Stimulated activated CD4-positive, alpha-beta T cell treated with anti-CD3 and anti-CD28 coated beads, TNF-alpha, amount 100 ng/mL, for 1 hour (primary cell): ENCODE measurements at regions not wholly inside any gene's neighbourhood (a gene's known extent, or its start where the extent isn't known, plus 50 kb on each side); places are given as distances from the start of the nearest gene placed in this dataset.

Experiments
- DNase-seq, 3 donors: peaks; one replicate each; pipeline ENCODE4 v3.0.0-alpha.2; 2020; ENCODE audit warnings: low read depth in 3 of 3, low spot score in 1 of 3

DNA sequence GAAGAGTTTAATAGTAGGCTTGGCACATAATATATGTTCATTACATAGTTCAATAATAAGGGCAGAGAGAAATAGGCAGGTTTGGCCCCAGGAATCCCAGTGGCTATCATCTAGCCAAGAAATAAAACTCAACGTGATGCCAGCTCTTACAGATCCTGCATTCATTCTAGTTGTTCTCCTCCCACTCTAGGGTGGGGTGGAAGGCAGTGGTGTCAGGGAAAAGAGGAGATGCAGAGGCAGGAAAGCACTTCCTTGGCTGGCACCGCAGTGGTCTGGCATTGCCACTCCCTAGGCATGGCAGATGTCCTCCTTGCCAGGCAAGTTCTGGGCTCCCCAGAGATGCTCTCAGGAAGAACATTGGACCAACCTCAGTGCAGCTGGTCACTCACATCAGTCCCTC lies 383.6 kb downstream of the GRIN2B start:
- no peak for DNase-seq

DNA sequence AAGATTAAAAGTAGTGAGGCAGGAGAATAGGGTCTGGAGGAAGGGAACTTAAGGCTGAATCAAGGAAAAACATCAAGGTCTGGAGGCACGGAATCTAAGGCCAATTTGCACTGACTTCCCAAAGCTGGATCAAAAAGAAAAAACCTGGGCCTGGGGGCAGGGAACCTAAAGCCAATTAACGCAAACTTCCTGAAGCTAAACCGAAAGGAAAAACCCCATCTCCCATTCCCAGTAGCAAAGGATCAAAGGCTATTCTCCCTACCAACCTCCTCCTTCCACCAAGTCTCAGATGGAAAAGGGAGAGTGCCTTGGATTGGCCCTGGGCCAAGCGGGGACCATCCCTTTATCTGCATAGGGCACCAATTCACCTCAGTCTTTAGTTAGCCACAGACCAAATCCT lies 384.2 kb downstream of the GRIN2B start:
- no peak for DNase-seq

GRCh38 chr12:13596714-13597113 lies 384.7 kb downstream of the GRIN2B start:
- DNase-seq: no peak

GRCh38 chr12:13595536-13596443 lies 385.6 kb downstream of the GRIN2B start:
- no peak for DNase-seq

- DNase-seq: no peak
Measured at GRCh38 chr12:13594731-13595514, 386.5 kb downstream of the GRIN2B start.

GRCh38 chr12:13592063-13592942 lies 389.1 kb downstream of the GRIN2B start:
- no peak for DNase-seq

DNA sequence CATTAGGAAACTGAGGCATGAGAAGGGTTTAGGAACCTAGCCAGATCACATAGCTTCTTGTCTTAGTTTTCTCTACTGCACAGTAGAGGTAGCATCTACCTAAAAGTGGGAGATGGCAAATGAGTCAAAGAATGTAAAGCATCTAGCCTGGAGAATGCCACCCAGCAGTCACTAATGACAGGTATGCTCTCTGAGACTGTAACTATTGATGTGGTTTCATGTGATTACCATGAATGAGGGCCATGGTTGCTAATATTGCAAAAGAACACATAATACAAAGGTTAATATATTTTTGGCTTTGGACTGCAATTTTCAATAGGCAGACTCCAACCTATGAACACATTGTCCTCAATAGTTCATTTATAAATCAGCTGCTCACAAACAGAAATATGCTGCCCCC lies 389.9 kb downstream of the GRIN2B start:
- no peak for DNase-seq

DNA sequence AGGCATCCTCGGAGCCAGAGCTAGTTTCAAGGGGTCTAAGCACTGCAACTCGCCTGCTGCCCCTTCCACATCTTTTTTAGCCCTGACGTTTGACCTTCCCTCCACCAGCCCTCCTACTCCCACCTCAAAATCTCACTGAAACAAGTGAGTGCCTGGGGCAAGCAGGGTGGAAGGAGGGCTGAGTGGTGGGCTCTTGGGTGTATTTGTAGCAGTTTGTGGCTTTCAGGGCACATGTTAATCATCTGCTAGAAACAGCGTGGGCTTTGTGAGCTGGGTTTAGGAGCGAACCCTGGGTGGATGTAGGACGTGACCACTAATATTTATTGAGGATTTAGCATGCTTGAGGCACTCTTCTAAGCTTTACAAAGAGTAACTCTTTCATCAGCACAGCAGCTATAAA lies 390.3 kb downstream of the GRIN2B start:
- no peak for DNase-seq

DNA sequence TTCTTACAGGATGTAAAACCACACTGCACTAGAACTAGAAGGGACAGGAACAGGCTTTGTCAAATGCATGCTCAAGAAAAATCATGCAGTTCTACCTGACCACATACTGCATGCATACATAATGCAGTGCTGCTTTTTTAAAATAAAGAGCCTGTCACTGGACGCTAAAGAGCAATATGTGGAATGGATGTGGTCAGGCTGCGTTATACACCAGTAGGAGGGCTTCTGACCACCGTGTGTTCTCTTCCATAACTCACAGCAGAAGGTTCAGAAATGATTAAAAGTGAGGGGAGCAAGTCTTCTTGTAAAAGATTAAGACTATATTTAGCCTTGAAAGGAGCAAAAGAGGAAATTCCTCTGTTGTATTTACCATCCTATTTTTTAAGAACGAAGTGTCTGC lies 392.0 kb downstream of the EMP1 start:
- DNase-seq: no peak

GRCh38 chr12:13587721-13588390 lies 391.3 kb downstream of the EMP1 start:
- no peak for DNase-seq

DNA sequence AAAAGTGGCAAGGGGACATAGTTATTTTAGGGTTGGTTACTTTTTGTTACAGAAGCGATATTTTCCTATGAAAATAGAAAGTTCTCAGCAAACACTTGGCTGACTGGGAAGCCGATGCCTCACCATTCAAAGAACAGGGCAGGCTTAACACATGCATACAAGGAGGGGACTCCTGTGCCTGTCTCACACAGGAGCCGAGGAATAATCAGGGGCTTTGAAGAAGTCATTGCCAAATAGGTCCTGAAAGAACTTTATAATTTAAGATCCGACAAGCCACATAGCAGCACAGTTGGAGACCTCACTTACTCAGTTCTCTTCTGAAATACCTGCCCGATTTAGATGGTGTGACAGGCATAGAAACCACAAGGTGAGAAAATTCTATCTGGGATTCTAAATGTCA lies 389.8 kb downstream of the EMP1 start:
- no peak for DNase-seq

DNA sequence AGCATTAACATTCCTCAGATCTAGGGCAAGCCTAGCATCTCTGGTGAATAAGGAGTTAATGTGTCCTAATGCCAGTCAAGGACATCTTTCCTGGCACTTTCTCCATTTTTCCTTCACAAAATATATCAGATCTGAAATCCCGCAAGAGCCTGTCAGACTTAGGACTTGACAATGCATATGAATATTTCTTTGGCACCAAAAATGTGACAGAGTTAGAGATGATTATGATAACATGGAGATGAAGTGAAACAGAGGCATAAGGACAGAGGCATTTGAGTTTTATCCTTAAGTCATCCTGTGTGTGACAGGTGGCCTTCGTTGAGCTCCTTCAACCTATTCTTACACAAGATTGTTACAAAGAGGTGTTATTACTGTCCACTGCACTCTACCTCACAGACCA lies 388.0 kb downstream of the EMP1 start:
- DNase-seq: no peak

DNA sequence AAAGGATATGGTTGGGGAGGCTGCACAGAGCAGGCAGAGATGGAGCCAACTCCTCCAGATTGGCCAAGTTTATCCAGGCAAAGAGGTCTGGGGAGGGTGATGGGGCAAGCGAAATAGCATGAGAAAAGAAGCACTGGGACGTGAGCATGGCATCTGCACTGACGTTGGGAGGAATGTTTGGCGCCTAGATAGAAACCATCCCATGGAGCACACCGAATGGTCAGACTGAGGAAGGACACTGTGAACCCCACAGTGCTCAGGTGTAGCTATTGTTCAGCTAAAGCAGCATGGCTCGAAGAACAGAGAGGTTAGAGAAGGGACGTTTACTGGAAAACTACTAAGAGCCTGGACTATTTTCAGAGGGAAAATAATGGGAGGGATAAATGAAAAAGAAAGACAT lies 387.1 kb downstream of the EMP1 start:
- no peak for DNase-seq

DNA sequence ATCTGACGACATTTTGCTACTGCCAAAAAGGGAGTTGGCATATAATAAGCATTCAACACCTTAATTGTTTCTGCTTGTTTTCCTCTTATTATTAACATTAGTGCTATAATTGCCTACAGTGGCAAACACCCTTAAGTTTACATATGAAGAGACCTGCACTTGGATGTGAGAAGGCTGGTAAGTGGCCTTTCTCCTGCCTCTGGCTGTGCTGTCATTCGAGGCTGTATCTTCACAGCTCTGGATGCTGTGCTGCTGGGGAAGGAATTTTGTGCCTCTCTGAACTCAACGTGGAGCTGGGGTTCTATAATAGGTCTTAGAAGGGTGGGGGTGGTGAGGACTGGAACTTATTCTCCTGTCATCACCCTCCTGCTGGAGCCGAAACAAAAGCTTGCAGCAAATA lies 385.9 kb downstream of the EMP1 start:
- no peak for DNase-seq

DNA sequence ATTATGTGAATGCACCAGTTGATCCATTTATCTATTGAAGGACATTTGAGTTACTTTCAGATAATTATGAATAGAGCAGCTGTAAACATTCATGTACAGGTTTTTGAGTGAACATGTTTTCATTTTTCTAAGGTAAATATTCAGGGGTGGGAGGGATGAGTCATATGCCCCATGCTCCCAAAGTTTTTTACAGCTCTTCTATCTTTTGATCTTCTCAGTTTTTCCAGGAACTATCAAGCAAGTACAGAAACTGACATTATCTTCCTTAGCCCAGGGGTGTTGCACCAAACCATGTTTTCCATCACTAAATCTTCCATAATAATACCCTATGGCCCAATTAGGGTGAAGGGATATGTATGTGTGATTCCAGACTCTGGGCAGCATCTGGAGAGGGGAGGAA lies 384.5 kb downstream of the EMP1 start:
- no peak for DNase-seq

GRCh38 chr12:13580206-13580605 lies 383.7 kb downstream of the EMP1 start:
- DNase-seq: no peak

GRCh38 chr12:13576935-13577500 lies 380.5 kb downstream of the EMP1 start:
- no peak for DNase-seq

DNA sequence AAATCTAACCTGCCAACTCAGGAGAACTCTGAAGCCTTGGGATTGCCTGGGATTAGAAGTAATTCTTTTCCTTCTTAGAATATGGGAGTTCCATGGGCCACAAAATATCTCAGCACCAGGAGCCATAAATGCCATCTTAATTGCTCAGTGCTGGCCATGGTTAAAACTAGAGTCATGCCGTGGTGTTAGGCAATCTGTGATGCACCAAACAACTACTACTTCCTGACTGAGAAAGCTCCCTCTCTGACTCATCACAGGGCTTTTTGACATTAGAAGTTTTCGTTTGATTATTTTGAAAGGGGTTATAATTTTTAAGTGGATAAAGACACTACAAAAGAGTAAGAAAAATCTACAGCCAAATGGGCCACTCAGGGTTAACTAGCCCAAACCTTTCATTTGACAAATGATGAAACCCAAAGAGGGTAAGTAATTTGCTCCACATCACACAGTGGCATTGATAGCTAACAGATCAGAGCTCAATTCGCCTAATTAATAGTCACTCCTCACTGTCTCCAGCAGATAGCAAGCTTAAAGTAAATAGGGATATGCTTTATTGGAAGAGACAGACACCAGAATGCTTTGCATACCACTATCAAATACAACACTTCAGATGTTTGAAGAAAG lies 377.3 kb downstream of the EMP1 start:
- DNase-seq: no peak

GRCh38 chr12:13571035-13571434 lies 374.5 kb downstream of the EMP1 start:
- DNase-seq: no peak
